Activated CD4-positive, alpha-beta T cell treated with anti-CD3 and anti-CD28 coated beads for 36 hours (primary cell): ENCODE measurements at regions not wholly inside any gene's neighbourhood (a gene's known extent, or its start where the extent isn't known, plus 50 kb on each side); places are given as distances from the start of the nearest gene placed in this dataset.

Source experiments
- ATAC-seq: fragments of 200-7000 bp; cut with Tn5 transposase; one replicate; pipeline ENCODE4 v1.10.0; 2021; ENCODE audit warnings: mild to moderate bottlenecking, moderate library complexity
- CTCF ChIA-PET: fragments of 350-600 bp; sonication (Branson Sonifier 250); formaldehyde crosslinking; loops from one replicate; lab custom pipeline; 2021; ENCODE audit warnings: antibody characterized with exemption; lab: Charles Lee
- POLR2A ChIA-PET: fragments of 350-600 bp; sonication (Branson Sonifier 250); formaldehyde crosslinking; loops from one replicate; lab custom pipeline; 2021; ENCODE audit warnings: antibody characterized with exemption, inconsistent platforms; lab: Charles Lee
- DNase-seq: peaks from one replicate; pipeline ENCODE4 v3.0.0-alpha.2; 2020
- H3K27ac Mint-ChIP-seq: one replicate; pipeline ENCODE4 v1.8.0; 2021; ENCODE audit warnings: mixed read lengths
- H3K27me3 Mint-ChIP-seq: one replicate; pipeline ENCODE4 v1.8.0; 2021; ENCODE audit warnings: mixed read lengths
- H3K36me3 Mint-ChIP-seq: one replicate; pipeline ENCODE4 v1.8.0; 2021; ENCODE audit warnings: low read depth, mixed read lengths
- H3K4me1 Mint-ChIP-seq: one replicate; pipeline ENCODE4 v1.8.0; 2021; ENCODE audit warnings: mixed read lengths
- H3K4me3 Mint-ChIP-seq: one replicate; pipeline ENCODE4 v1.8.0; 2021; ENCODE audit warnings: mild to moderate bottlenecking, moderate library complexity, mixed read lengths
- H3K9me3 Mint-ChIP-seq: one replicate; pipeline ENCODE4 v1.8.0; 2021; ENCODE audit warnings: low read depth, mixed read lengths
- intact Hi-C, 2 experiments: fragments of 100-400 bp; cut with DNase I in 1 of 2; cut with micrococcal nuclease in 1 of 2; formaldehyde crosslinking; loops; one replicate each; pipeline versions ENCODE4 v1.14.2 to v1.15.1; 2022 to 2024; cut with DNase I, micrococcal nuclease

DNA sequence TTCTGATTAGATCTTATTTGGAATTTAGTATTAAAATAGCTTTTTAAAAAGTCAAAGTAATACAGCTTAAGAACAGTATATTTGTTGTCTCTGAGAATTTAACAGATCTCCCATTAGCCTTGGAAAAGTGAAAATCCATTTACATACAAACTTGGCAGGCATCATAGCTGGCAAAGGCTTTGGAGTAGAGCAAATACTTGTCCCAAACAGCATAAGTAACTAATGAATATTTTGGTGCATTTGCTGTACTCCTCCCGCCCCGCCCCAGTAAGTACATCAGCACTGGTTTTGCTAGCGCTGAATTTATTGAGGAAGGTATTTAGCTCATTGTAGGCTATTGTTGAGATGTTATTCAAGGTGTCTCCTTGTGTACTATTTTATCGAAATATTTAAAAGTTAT, 417.7 kb upstream of the KAZN start:
- no peaks in the 10 kb centered on the region for H3K9me3 Mint-ChIP-seq
- H3K27ac Mint-ChIP-seq = no peak overlapping the region
- peaks cover 30% of the 10 kb centered on the region for H3K27me3 Mint-ChIP-seq
- DNase-seq (no peak), ATAC-seq (no peak)
- intact Hi-C loops = no loop called here
- H3K36me3 Mint-ChIP-seq = no peaks in the 10 kb centered on the region
- H3K4me3 Mint-ChIP-seq = no peak overlapping the region
- H3K4me1 Mint-ChIP-seq = no peaks in the 10 kb centered on the region
- ChIA-PET CTCF (interaction anchor here (1.0 kb wide), 1 partner anchor 20 kb away, joined by 3 read pairs; no protein-coding TSS in a partner anchor), POLR2A (no interaction called here)

DNA sequence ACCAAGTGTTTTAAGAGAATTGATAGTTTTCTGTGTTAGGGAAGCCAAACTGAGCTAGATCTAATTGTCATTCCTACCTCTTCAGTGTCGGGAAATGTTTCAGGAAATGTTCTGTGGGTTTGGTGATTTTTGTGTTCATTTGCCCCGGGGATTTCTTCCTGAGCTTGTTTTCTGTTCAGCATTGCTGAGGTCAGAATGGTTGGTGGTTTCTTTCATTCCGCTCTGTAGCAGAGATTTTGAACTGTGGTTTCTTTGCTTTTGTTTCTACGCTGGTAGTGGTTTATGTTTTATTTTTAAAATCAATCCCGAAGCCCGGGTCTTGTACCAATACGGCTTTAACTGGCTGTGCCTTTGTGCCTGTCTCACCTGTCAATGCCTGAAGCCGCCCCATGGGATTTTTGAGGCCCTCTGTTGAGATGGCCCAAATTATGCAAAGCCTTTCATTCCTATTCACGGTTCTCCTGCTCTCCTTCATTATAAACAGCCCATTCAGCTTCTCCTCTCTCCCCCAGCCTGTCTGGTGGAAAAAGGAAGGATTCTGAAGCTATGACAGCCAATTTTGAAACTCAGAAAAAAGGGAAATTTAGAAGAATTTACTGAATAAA, 417.2 kb upstream of the KAZN start:
- Mint-ChIP-seq H3K27ac (no peak overlapping the region), H3K4me3 (no peak overlapping the region), H3K27me3 (peaks cover 30% of the 10 kb centered on the region), H3K36me3 (no peaks in the 10 kb centered on the region), H3K4me1 (no peaks in the 10 kb centered on the region), H3K9me3 (no peaks in the 10 kb centered on the region)
- ChIA-PET CTCF (interaction anchor here (1.0 kb wide), 1 partner anchor 21 kb away, joined by 3 read pairs; no protein-coding TSS in a partner anchor), POLR2A (no interaction called here)
- DNase-seq (no peak), ATAC-seq (no peak)
- intact Hi-C loops = no loop called here

DNA sequence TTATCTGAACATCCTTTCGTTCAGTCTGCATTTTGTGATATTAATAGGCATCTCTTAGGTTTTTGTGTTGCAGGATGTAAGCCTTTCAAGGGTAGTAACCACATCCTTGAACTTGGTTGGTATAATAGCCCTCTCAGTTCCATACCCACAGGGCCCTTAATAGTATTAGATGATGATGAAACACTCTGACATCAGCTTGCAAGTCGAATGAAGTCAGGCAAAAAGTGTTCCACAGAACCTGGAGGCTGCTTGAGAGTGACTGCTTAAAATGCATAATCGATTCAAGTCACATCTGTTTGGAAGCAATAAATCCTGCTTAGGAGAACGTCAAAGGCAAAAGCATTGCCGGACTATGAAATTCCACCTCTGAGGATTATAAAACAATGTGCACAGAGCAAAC, 415.6 kb upstream of the KAZN start:
- no peak overlapping the region for H3K27ac Mint-ChIP-seq
- DNase-seq = no peak

DNA sequence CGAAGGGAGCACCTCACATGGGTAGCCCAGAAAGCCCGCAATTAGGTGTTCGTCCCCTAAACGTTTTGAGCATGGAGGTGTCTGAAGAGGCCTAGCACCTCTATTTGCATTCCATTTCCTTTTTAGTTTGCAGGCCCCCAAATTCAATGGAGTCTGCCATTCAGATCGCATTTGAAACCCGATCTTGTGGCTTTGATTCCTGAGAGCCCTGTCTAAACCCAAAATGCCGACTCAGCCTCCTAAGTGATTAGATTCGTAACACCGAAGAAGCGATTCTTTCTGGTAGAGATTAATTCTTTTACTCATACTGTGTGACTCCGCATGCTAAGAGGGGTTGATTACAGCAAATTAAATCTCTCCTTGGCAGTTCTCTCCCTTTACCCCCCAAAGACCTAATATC, 415.2 kb upstream of the KAZN start:
- no peak for ATAC-seq
- H3K4me3 Mint-ChIP-seq = no peak overlapping the region
- intact Hi-C loops = no loop called here
- no peak overlapping the region for H3K27ac Mint-ChIP-seq
- DNase-seq = no peak
- peaks cover 34% of the 10 kb centered on the region for H3K27me3 Mint-ChIP-seq
- ChIA-PET POLR2A (no interaction called here), CTCF (no interaction called here)
- no peaks in the 10 kb centered on the region for H3K36me3 Mint-ChIP-seq
- no peaks in the 10 kb centered on the region for H3K9me3 Mint-ChIP-seq
- no peaks in the 10 kb centered on the region for H3K4me1 Mint-ChIP-seq

More for the DNA sequence above, 415.6 kb upstream of the KAZN start:
- Mint-ChIP-seq H3K36me3 (no peaks in the 10 kb centered on the region), H3K27me3 (peaks cover 31% of the 10 kb centered on the region), H3K4me1 (no peaks in the 10 kb centered on the region), H3K9me3 (no peaks in the 10 kb centered on the region), H3K4me3 (no peak overlapping the region)
- CTCF ChIA-PET = no interaction called here
- no peak for ATAC-seq
- POLR2A ChIA-PET = no interaction called here
- intact Hi-C loops = no loop called here

DNA sequence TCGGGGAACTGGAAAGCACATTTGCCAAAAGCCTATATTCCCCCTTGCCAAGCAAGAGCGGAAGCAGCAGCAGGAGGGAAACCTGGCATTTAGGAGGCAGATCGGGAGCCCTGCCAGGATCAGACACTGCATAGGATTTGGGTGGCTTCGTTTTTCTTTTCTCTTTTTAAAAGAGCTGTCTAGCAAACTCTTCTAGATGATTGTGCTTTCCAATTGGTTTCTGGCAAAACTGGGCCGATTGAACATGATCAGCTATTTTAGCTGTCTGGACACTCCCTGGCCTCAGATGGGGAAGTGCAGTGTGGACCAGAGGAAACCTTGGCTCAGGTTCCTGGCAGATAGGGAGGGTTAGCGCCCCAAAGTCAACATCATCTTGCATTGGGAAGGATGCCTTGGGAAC, 414.0 kb upstream of the KAZN start:
- H3K4me3 Mint-ChIP-seq = no peak overlapping the region
- H3K4me1 Mint-ChIP-seq = no peaks in the 10 kb centered on the region
- ATAC-seq (no peak), DNase-seq (no peak)
- intact Hi-C loops = no loop called here
- no peaks in the 10 kb centered on the region for H3K9me3 Mint-ChIP-seq
- H3K36me3 Mint-ChIP-seq = no peaks in the 10 kb centered on the region
- ChIA-PET POLR2A (no interaction called here), CTCF (no interaction called here)
- H3K27me3 Mint-ChIP-seq = peaks cover 35% of the 10 kb centered on the region
- no peak overlapping the region for H3K27ac Mint-ChIP-seq

DNA sequence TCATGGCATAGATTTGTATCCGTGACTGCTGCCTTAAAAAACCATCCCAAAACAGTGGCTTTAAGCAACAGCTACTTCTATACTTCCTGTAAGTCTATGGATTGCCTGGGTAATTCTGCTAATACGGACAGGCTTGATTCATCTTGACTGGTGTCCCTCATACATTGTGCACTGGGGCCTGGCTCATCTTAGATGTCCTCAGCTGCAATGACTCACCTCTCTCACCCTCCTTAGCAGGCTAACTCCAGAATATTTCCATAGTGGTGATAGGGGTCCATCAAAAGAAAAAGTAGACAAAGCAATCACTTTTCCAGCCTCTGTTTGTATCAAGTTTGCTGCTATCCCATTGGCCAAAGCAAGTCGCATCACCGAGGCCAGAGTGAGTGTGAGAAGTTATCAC, 409.1 kb upstream of the KAZN start:
- CTCF ChIA-PET = no interaction called here

DNA sequence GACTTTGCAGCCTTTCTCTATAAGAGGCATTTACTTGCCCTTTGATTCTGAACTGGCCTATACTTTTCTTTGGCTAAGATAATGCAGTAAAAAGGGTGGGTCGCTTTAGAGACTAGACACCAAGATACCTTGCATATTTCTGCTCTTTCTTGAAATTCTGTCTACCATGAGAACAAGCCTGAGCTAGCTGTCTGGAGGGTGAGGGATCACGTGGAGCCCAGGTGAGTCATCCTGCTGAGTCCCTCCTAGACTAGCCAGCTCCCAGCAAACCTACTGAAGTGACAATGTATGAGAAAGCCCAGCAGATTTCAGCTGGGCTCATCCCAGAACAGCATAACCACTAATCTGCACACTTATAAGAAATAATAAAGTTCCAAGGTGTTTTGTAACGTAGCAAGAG, 408.0 kb upstream of the KAZN start:
- intact Hi-C loops = no loop called here
- no peak for ATAC-seq
- Mint-ChIP-seq H3K4me3 (no peak overlapping the region), H3K36me3 (no peaks in the 10 kb centered on the region), H3K4me1 (no peaks in the 10 kb centered on the region), H3K27ac (no peak overlapping the region), H3K9me3 (no peaks in the 10 kb centered on the region), H3K27me3 (peaks cover 6% of the 10 kb centered on the region)
- POLR2A ChIA-PET = no interaction called here
- no peak for DNase-seq
- CTCF ChIA-PET = no interaction called here

More for the DNA sequence above, 409.1 kb upstream of the KAZN start:
- Mint-ChIP-seq H3K9me3 (no peaks in the 10 kb centered on the region), H3K4me3 (no peak overlapping the region), H3K27ac (no peak overlapping the region), H3K4me1 (no peaks in the 10 kb centered on the region), H3K27me3 (peaks cover 6% of the 10 kb centered on the region), H3K36me3 (no peaks in the 10 kb centered on the region)
- intact Hi-C loops = no loop called here
- no peak for DNase-seq
- no peak for ATAC-seq
- POLR2A ChIA-PET = no interaction called here

DNA sequence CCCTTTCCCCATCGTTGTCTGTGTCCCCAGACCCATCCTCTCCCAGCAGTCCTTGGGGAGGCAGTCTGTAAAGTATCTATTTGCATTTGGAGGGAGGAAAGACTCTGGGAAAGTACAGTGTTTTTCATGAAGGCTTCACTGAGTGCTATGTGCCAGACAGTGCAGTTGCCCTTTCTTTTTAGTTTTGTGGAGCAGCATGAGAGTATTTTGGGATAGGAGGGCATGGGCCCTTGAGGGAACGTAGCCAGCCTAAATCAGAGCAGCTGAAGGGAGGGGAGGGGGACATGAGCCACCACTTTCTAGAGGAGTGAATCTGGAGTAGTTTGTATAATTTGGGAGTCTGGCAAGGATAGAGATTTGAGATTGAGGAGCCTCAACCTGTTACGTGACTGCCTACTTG, 404.0 kb upstream of the KAZN start:
- Mint-ChIP-seq H3K36me3 (no peaks in the 10 kb centered on the region), H3K4me1 (no peaks in the 10 kb centered on the region), H3K27me3 (no peaks in the 10 kb centered on the region), H3K27ac (no peak overlapping the region), H3K9me3 (no peaks in the 10 kb centered on the region), H3K4me3 (no peak overlapping the region)
- DNase-seq (no peak), ATAC-seq (no peak)
- intact Hi-C loops = no loop called here
- ChIA-PET CTCF (no interaction called here), POLR2A (no interaction called here)

DNA sequence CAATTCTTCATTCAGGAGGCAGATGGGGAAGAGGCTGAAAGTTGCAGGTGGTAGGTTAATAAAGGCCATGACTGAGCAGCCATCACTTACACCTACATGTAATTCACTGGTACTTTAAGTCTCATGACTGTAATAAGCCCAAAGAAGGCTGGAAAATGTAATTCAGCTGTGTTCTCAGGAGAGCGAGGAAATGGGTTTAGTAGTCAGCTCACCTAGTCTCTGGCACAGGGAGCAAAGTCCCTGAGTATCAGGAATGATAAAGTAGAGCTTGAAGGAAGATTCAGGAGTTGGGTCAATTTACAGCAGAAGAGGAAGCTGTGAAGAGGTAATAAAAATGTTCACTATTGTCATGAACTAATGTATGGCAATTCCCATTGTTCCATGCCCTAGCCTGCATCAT, 393.4 kb upstream of the KAZN start:
- Mint-ChIP-seq H3K36me3 (no peaks in the 10 kb centered on the region), H3K27ac (no peak overlapping the region), H3K9me3 (peaks cover 2% of the 10 kb centered on the region), H3K27me3 (peaks cover 6% of the 10 kb centered on the region), H3K4me1 (no peaks in the 10 kb centered on the region), H3K4me3 (no peak overlapping the region)
- DNase-seq (no peak), ATAC-seq (no peak)
- ChIA-PET POLR2A (no interaction called here), CTCF (interaction anchor here (0.8 kb wide), 1 partner anchor 17 kb away, joined by 3 read pairs; no protein-coding TSS in a partner anchor)
- intact Hi-C loops = no loop called here

DNA sequence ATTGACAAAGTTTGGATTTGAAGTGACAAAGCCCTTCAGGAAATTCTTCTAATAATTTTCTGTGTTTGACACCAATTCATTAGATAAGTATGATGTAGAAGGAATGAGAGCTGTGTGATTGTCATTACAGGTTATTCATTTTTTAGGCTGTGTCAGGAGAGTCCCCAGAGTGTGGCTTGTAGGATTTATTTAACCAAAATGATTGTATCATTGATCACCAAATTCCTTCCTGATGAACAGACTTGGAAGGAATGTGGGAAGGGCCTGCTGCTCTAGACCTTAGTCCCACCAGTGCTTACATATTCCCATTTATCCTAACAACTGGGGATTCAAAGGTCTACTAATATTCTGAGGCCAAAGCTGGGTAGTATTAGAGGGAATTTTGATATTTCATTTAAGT, 383.3 kb upstream of the KAZN start:
- no peaks in the 10 kb centered on the region for H3K4me1 Mint-ChIP-seq
- H3K27ac Mint-ChIP-seq = no peak overlapping the region
- DNase-seq (no peak), ATAC-seq (no peak)
- peaks cover 3% of the 10 kb centered on the region for H3K27me3 Mint-ChIP-seq
- H3K9me3 Mint-ChIP-seq = peaks cover 4% of the 10 kb centered on the region
- intact Hi-C loops = no loop called here
- ChIA-PET POLR2A (no interaction called here), CTCF (no interaction called here)
- H3K4me3 Mint-ChIP-seq = no peak overlapping the region
- H3K36me3 Mint-ChIP-seq = no peaks in the 10 kb centered on the region

DNA sequence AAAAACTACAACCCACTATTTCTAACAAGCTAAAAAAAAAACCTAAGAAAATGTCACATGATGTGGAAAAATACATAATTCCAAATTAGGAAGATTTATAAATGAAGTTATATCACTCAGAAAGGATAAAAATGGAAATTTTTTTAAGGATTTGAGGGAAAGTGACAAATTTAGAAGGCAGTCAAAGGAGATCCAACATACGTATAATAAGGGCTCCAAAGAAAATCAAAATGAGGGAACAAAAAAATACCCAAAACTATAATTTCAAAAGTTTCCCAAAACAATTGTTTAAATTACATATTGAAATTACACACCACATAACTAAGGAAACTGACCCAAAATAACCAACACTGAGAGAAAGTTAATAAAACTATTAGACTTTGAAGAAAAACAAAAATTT, 381.1 kb upstream of the KAZN start:
- CTCF ChIA-PET = no interaction called here
- Mint-ChIP-seq H3K4me1 (no peaks in the 10 kb centered on the region), H3K4me3 (no peak overlapping the region), H3K27me3 (peaks cover 5% of the 10 kb centered on the region), H3K9me3 (peaks cover 4% of the 10 kb centered on the region), H3K36me3 (no peaks in the 10 kb centered on the region), H3K27ac (no peak overlapping the region)
- no peak for DNase-seq
- intact Hi-C loops = no loop called here
- POLR2A ChIA-PET = no interaction called here
- no peak for ATAC-seq

DNA sequence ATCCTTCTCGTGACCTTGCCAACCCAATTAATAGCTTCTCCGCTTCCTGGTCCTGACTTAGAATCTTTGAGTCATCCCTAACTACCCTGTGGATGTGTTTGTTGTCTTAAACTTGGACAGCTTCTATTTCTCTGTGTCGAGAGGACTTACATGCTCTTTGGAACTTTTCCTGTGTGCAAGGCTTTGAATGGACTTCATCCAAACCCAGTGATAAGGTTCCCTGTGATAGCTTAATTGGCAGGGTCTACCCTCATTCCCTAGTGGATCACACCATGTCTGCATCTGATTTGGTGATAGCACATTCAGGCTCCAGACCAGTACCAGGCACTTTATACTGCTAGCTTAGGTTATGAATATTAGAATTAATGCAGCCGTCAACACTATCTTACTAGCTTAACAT, 378.2 kb upstream of the KAZN start:
- no peak for ATAC-seq
- DNase-seq = no peak
- ChIA-PET POLR2A (interaction anchor here (0.6 kb wide), 1 partner anchor 261 kb away, joined by 3 read pairs; no protein-coding TSS in a partner anchor), CTCF (no interaction called here)
- Mint-ChIP-seq H3K4me1 (no peaks in the 10 kb centered on the region), H3K36me3 (no peaks in the 10 kb centered on the region), H3K9me3 (peaks cover 4% of the 10 kb centered on the region), H3K4me3 (no peak overlapping the region), H3K27me3 (peaks cover 6% of the 10 kb centered on the region), H3K27ac (no peak overlapping the region)
- intact Hi-C loops = no loop called here
